ENCODE measurements at regions not wholly inside any gene's neighbourhood (a gene's known extent, or its start where the extent isn't known, plus 50 kb on each side); places are given as distances from the start of the nearest gene placed in this dataset.
A peak's percentile ranks its signal among the peaks of the same experiment; 100 is the strongest.
"Not testable (repeated sequence)": the region's sequence is repeated elsewhere in the genome, so short reads cannot be mapped to it uniquely, and the experiment has no call there.

DNA sequence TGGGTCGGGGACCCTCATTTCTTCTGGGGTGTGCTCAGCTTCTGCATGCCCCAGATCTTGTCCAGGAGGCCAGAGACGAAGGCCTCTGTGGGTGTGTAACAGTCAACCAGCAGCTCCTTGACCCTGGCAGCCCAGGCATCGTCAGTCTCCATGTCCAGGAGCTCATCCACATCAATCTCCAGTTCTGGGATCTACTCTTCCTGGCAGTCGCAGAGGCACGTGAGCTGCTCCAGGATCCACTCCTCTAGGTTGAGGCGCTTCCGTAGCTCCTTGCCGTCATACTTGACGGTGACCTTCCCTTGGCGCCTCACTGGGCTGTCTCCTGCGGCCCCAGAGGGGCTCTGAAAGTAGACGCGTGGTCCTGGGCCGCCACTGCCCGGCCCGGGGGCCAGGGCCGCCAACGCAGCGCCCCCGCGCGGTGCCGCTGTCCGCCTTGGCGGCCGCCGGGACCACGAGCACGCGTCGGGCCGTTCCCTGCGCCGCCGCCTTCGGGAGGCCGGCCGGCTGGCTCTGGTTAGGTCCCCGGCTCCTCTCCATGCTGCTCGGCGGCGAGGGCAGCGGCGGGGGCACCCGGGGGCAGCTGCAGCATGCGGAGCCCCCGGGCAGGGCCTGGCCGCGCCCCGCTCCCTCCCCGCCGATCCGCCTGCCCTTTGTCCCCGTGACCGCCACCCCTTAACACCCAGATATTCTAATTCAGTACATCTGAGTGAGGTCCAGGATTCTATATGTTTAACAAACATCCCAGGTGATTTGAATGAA is 170.5 kb downstream of the SEPTIN7 start:
- H2AFZ ChIP-seq (ENCODE audit: low read length), result no peak overlapping the region
- no peak overlapping the region for H2BK15ac ChIP-seq (ENCODE audit: low read length)
- H2BK12ac ChIP-seq (ENCODE audit: low read length), result no peak overlapping the region
- H3K79me1 ChIP-seq (ENCODE audit: low read depth, low read length), result no peaks in the 10 kb centered on the region
- H3K4ac ChIP-seq (ENCODE audit: low read length), result no peak overlapping the region
- no peak overlapping the region for H3K14ac ChIP-seq (ENCODE audit: low read length)
- no peak for DNase-seq (ENCODE audit: low spot score)
- H2AK5ac ChIP-seq (ENCODE audit: low read depth, low read length), result no peak overlapping the region
- no peak overlapping the region for H3K4me3 ChIP-seq (ENCODE audit: low read length in 2 of 2)
- no CpG with 5 or more reads among the region's 55 CpGs for WGBS, 2 donors (ENCODE audit: extremely low coverage in 2 of 2, insufficient read length in 2 of 2, insufficient replicate concordance in 1 of 2)
- H2BK5ac ChIP-seq (ENCODE audit: low read length), result no peak overlapping the region
- no peak overlapping the region for H3K27ac ChIP-seq (replicated peaks; ENCODE audit: low read length)
- H3K4me1 ChIP-seq (ENCODE audit: control insufficient read depth in 2 of 2, insufficient read depth in 1 of 2, low read depth in 1 of 2, low read length in 2 of 2), result no peaks in the 10 kb centered on the region
- H4K8ac ChIP-seq (ENCODE audit: low read depth, low read length), result no peak overlapping the region
- H3K9me3 ChIP-seq (replicated peaks in 1 of 2; ENCODE audit: control insufficient read depth in 2 of 2, insufficient read depth in 1 of 2, low read depth in 1 of 2, low read length in 2 of 2), result peaks cover 0 to 2% of the 10 kb centered on the region in 2 donors
- no peak overlapping the region for H3K4me2 ChIP-seq (ENCODE audit: insufficient read depth, low read length, poor library complexity, severe bottlenecking)
- no peak overlapping the region for H2BK120ac ChIP-seq (ENCODE audit: low read depth, low read length)
- no peak overlapping the region for H3K9ac ChIP-seq (ENCODE audit: low read depth, low read length, poor library complexity)
- no peak overlapping the region for H3K23ac ChIP-seq (ENCODE audit: low read depth, low read length, poor library complexity)
- H4K91ac ChIP-seq (ENCODE audit: low read depth, low read length, poor library complexity), result no peak overlapping the region
- no peaks in the 10 kb centered on the region for H3K27me3 ChIP-seq (ENCODE audit: control insufficient read depth in 3 of 3, insufficient read depth in 3 of 3, low read depth in 1 of 3, low read length in 3 of 3)
- H3K18ac ChIP-seq (ENCODE audit: low read length), result no peak overlapping the region
- H3K36me3 ChIP-seq (replicated peaks in 1 of 2; ENCODE audit: control insufficient read depth in 2 of 2, insufficient read depth in 2 of 2, low read length in 2 of 2), result no peaks in the 10 kb centered on the region

DNA sequence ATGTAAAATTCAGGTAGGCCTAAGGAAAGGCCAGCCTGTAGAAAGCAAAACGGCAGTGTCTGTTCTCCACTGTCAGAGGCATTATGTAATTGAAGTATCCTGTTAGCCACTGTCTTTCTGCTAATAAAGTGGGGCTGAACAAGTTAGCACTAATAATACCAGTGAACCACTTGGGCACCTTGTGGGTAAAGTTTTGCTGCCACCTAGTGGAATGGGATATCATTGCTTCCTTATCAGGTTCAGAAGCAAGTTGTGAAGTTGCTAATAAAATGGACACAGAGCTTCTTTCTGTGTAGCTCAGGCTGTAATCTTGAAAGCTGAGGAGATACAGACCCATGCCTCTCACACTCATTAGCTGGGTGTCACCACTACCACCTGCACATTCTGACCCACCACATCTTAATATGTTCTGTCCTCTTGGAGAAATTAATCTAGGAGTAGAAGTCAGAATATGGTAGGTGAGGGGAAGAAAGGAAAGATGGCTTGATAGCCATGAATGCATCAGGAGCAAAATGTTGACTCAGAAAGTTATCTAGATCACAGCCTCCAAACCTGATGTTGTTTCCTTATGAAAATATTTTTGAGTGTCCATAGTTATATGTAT is 175.1 kb downstream of the SEPTIN7 start:
- Histone ChIP-seq H2AFZ (ENCODE audit: low read length) (peak overlapping the region; percentile 70), H2BK15ac (ENCODE audit: low read length) (no peak overlapping the region)

DNA sequence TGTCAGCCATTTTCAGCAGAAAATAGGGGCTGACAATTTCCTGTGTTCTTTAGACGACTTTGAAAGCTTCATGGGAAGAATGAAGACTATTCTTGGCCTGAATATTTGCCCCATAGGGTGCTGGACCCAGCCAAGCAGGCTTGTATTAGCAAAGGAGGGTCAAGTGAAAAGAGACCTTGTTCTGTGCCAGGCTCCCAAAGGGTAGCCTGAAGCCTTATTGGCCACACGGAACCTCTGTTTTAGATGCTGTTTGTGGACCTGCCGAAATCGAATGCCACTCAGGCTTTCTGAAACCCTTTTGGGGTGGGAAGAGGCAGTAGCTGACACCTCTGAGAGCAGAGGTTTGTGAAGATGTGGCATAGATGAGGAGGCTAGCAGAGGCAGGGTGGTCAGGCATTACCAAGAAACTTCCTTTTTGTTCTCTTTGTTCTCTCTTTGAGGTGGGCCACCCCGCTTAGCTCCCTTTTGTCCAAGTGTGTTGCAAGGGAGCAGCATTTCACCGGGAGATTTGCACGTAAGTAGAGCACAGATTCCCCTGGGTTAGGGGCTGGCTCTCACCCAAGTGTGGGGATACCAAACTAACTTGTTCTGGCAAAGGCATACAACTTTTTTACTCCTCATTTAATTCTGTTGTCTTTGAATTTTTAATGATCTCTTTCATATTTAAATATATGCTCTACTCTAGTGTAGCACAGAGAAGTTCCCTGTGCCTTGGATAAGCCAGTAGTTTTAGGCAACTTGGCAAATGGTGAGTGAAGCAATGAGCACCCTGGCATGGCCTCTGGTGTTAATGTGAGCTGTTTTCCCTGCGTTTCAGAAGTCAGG is 174.0 kb upstream of the EEPD1 start:
- H2BK15ac ChIP-seq (ENCODE audit: low read length); H3K4me1 ChIP-seq (ENCODE audit: control insufficient read depth in 2 of 2, insufficient read depth in 1 of 2, low read depth in 1 of 2, low read length in 2 of 2); H2BK120ac ChIP-seq (ENCODE audit: low read depth, low read length); H3K14ac ChIP-seq (ENCODE audit: low read length); H2BK12ac ChIP-seq (ENCODE audit: low read length); H3K79me1 ChIP-seq (ENCODE audit: low read depth, low read length); H3K27me3 ChIP-seq (ENCODE audit: control insufficient read depth in 3 of 3, insufficient read depth in 3 of 3, low read depth in 1 of 3, low read length in 3 of 3); H3K4me3 ChIP-seq (ENCODE audit: low read length in 2 of 2); H4K91ac ChIP-seq (ENCODE audit: low read depth, low read length, poor library complexity); H3K4ac ChIP-seq (ENCODE audit: low read length); H3K36me3 ChIP-seq (replicated peaks in 1 of 2; ENCODE audit: control insufficient read depth in 2 of 2, insufficient read depth in 2 of 2, low read length in 2 of 2); H4K8ac ChIP-seq (ENCODE audit: low read depth, low read length); H3K18ac ChIP-seq (ENCODE audit: low read length); H3K9me3 ChIP-seq (replicated peaks in 1 of 2; ENCODE audit: control insufficient read depth in 2 of 2, insufficient read depth in 1 of 2, low read depth in 1 of 2, low read length in 2 of 2); H3K27ac ChIP-seq (replicated peaks; ENCODE audit: low read length); H3K4me2 ChIP-seq (ENCODE audit: insufficient read depth, low read length, poor library complexity, severe bottlenecking); H2BK5ac ChIP-seq (ENCODE audit: low read length); H3K23ac ChIP-seq (ENCODE audit: low read depth, low read length, poor library complexity); DNase-seq (ENCODE audit: low spot score); H3K9ac ChIP-seq (ENCODE audit: low read depth, low read length, poor library complexity); H2AK5ac ChIP-seq (ENCODE audit: low read depth, low read length): not testable (repeated sequence)
- WGBS, 2 donors (ENCODE audit: extremely low coverage in 2 of 2, insufficient read length in 2 of 2, insufficient replicate concordance in 1 of 2), result no CpG with 5 or more reads among the region's 8 CpGs
- peak overlapping the region; percentile 74 for H2AFZ ChIP-seq (ENCODE audit: low read length)

More for the DNA sequence above, 175.1 kb downstream of the SEPTIN7 start:
- Histone ChIP-seq H3K18ac (ENCODE audit: low read length) (no peak overlapping the region), H4K91ac (ENCODE audit: low read depth, low read length, poor library complexity) (no peak overlapping the region), H3K4me3 (ENCODE audit: low read length in 2 of 2) (no peak overlapping the region), H4K8ac (ENCODE audit: low read depth, low read length) (no peak overlapping the region), H3K9ac (ENCODE audit: low read depth, low read length, poor library complexity) (no peak overlapping the region), H2AK5ac (ENCODE audit: low read depth, low read length) (no peak overlapping the region), H3K4me1 (ENCODE audit: control insufficient read depth in 2 of 2, insufficient read depth in 1 of 2, low read depth in 1 of 2, low read length in 2 of 2) (peaks cover 2 to 4% of the 10 kb centered on the region in 2 donors), H2BK5ac (ENCODE audit: low read length) (no peak overlapping the region), H3K36me3 (replicated peaks in 1 of 2; ENCODE audit: control insufficient read depth in 2 of 2, insufficient read depth in 2 of 2, low read length in 2 of 2) (no peaks in the 10 kb centered on the region), H2BK12ac (ENCODE audit: low read length) (no peak overlapping the region), H3K4me2 (ENCODE audit: insufficient read depth, low read length, poor library complexity, severe bottlenecking) (no peak overlapping the region), H3K27me3 (ENCODE audit: control insufficient read depth in 3 of 3, insufficient read depth in 3 of 3, low read depth in 1 of 3, low read length in 3 of 3) (no peaks in the 10 kb centered on the region), H3K14ac (ENCODE audit: low read length) (no peak overlapping the region), H3K4ac (ENCODE audit: low read length) (no peak overlapping the region), H3K27ac (replicated peaks; ENCODE audit: low read length) (no peak overlapping the region), H2BK120ac (ENCODE audit: low read depth, low read length) (no peak overlapping the region), H3K79me1 (ENCODE audit: low read depth, low read length) (no peaks in the 10 kb centered on the region), H3K9me3 (replicated peaks in 1 of 2; ENCODE audit: control insufficient read depth in 2 of 2, insufficient read depth in 1 of 2, low read depth in 1 of 2, low read length in 2 of 2) (peaks cover 0 to 2% of the 10 kb centered on the region in 2 donors), H3K23ac (ENCODE audit: low read depth, low read length, poor library complexity) (no peak overlapping the region)
- peak; percentile 66 for DNase-seq (ENCODE audit: low spot score)
- no CpG with 5 or more reads among the region's 1 CpG for WGBS, 2 donors (ENCODE audit: extremely low coverage in 2 of 2, insufficient read length in 2 of 2, insufficient replicate concordance in 1 of 2)

DNA sequence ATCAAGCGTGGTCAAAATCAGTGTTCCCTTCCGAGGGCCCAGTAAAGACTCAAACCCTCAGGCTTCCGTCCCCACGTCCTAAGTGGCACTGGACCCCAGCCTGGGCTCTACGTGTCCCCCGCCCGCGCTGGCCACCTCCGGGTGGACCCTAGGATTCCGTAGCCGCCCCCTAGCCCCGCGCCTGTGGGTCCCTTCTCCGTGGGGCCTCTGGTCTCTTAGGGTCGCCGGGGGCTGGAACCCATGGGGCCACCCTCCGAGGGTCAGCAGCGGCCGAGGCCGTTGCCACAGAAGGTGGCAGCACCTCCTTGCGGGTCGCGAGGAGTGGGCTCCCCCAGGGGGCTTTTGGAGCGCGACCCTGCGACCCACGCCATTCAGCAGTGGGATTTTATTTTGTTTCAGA is 170.5 kb upstream of the EEPD1 start:
- Histone ChIP-seq H2BK15ac (ENCODE audit: low read length) (peak overlapping the region; percentile 15), H3K36me3 (replicated peaks in 1 of 2; ENCODE audit: control insufficient read depth in 2 of 2, insufficient read depth in 2 of 2, low read length in 2 of 2) (no peaks in the 10 kb centered on the region), H4K8ac (ENCODE audit: low read depth, low read length) (peak overlapping the region; percentile 95), H3K9ac (ENCODE audit: low read depth, low read length, poor library complexity) (no peak overlapping the region), H3K27me3 (ENCODE audit: control insufficient read depth in 3 of 3, insufficient read depth in 3 of 3, low read depth in 1 of 3, low read length in 3 of 3) (no peaks in the 10 kb centered on the region), H3K4me2 (ENCODE audit: insufficient read depth, low read length, poor library complexity, severe bottlenecking) (no peak overlapping the region), H3K27ac (replicated peaks; ENCODE audit: low read length) (no peak overlapping the region), H2AFZ (ENCODE audit: low read length) (no peak overlapping the region), H3K4me3 (ENCODE audit: low read length in 2 of 2) (no peak overlapping the region), H3K18ac (ENCODE audit: low read length) (peak overlapping the region; percentile 90), H4K91ac (ENCODE audit: low read depth, low read length, poor library complexity) (no peak overlapping the region), H3K4ac (ENCODE audit: low read length) (no peak overlapping the region), H3K79me1 (ENCODE audit: low read depth, low read length) (no peaks in the 10 kb centered on the region), H3K23ac (ENCODE audit: low read depth, low read length, poor library complexity) (no peak overlapping the region), H3K4me1 (ENCODE audit: control insufficient read depth in 2 of 2, insufficient read depth in 1 of 2, low read depth in 1 of 2, low read length in 2 of 2) (peaks cover 4 to 5% of the 10 kb centered on the region in 2 donors), H2AK5ac (ENCODE audit: low read depth, low read length) (peak overlapping the region; percentile 63), H2BK120ac (ENCODE audit: low read depth, low read length) (peak overlapping the region; percentile 92), H2BK12ac (ENCODE audit: low read length) (no peak overlapping the region), H3K9me3 (replicated peaks in 1 of 2; ENCODE audit: control insufficient read depth in 2 of 2, insufficient read depth in 1 of 2, low read depth in 1 of 2, low read length in 2 of 2) (no peaks in the 10 kb centered on the region), H2BK5ac (ENCODE audit: low read length) (peak overlapping the region; percentile 5), H3K14ac (ENCODE audit: low read length) (no peak overlapping the region)
- no peak for DNase-seq (ENCODE audit: low spot score)
- WGBS, 2 donors (ENCODE audit: extremely low coverage in 2 of 2, insufficient read length in 2 of 2, insufficient replicate concordance in 1 of 2), result no CpG with 5 or more reads among the region's 27 CpGs
